Activated T-cell treated with anti-CD3 and anti-CD28 coated beads, Interleukin-2, amount 50 U/mL, for 72 hours (primary cell): ENCODE measurements at regions not wholly inside any gene's neighbourhood (a gene's known extent, or its start where the extent isn't known, plus 50 kb on each side); places are given as distances from the start of the nearest gene placed in this dataset.
"Not testable (repeated sequence)": the region's sequence is repeated elsewhere in the genome, so short reads cannot be mapped to it uniquely, and the experiment has no call there.

Experiments used
- ATAC-seq, 2 donors: fragments of 150-1000 bp; cut with Tn5 transposase; replicated peaks in 1 of 2; 2 replicates each; pipeline ENCODE4 v1.10.0; 2021; ENCODE audit warnings: moderate library complexity in 2 of 2, mild to moderate bottlenecking in 1 of 2
- DNase-seq, 2 donors: peaks; one replicate each; pipeline ENCODE4 v3.0.0; 2021 to 2022; ENCODE audit warnings: mixed read lengths in 1 of 2
- H3K27ac Mint-ChIP-seq: one replicate; pipeline ENCODE4 v1.8.0; 2022; ENCODE audit warnings: mild to moderate bottlenecking, moderate library complexity, mixed read lengths
- H3K27me3 Mint-ChIP-seq: one replicate; pipeline ENCODE4 v1.8.0; 2022; ENCODE audit warnings: low read depth, mixed read lengths
- H3K36me3 Mint-ChIP-seq, 2 donors: one replicate each; pipeline ENCODE4 v1.8.0; 2022; ENCODE audit warnings: mixed read lengths in 2 of 2, mild to moderate bottlenecking in 1 of 2; ENCODE audit not compliant: insufficient read depth in 2 of 2
- H3K4me1 Mint-ChIP-seq: one replicate; pipeline ENCODE4 v1.8.0; 2022; ENCODE audit warnings: low read depth, mixed read lengths
- H3K4me3 Mint-ChIP-seq, 2 donors: one replicate each; pipeline ENCODE4 v1.8.0; 2022; ENCODE audit warnings: mild to moderate bottlenecking in 2 of 2, mixed read lengths in 2 of 2, moderate library complexity in 2 of 2
- H3K9me3 Mint-ChIP-seq, 2 donors: one replicate each; pipeline ENCODE4 v1.8.0; 2022; ENCODE audit warnings: mixed read lengths in 2 of 2

DNA sequence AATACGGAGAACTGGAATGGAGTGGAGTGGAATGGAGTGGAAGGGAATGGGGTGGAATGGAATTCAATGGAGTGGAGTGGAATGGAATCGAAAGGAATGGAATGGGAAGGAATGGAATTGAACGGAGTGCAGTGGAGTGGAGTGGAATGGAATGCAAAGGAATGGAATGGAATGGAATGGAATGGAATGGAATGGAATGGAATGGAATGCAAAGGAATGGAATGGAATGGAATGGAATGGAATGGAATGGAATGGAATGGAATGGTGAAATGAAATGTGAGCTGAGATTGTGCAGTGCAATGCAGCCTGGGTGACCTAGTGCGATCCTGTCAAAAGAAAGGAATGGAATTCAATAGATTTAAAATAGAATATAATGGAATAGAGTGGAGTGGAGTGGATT is 357.3 kb upstream of the WSB1 start:
- not testable (repeated sequence) for H3K4me3 Mint-ChIP-seq, H3K36me3 Mint-ChIP-seq, H3K9me3 Mint-ChIP-seq, DNase-seq, H3K27me3 Mint-ChIP-seq, H3K4me1 Mint-ChIP-seq, H3K27ac Mint-ChIP-seq, ATAC-seq

DNA sequence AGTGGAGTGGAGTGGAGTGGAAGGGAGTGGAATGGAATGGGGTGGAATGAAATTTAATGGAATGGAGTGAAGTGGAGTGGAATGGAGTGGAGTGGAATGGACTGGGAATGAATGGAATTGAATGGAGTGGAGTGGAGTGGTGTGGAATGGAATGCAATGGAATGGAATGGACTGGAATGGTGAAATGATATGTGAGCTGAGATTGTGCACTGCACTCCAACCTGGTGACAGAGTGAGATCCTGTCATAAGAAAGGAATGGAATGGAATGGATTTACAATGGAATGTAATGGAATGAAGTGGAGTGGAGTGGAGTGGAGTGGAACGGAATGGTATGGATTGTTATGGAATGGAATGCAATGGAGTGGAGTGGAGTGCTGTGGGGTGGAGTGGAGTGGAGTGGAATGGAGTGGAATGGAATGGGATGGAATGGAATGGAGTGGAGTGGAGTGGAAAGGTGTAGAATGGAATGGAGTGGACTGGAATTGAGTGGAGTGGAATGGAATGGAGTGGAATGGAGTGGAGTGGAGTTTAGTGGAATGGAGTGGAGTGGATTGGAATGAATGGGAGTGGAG is 356.1 kb upstream of the WSB1 start:
- ATAC-seq, result peak in 1 of 2 donors; percentile 17

DNA sequence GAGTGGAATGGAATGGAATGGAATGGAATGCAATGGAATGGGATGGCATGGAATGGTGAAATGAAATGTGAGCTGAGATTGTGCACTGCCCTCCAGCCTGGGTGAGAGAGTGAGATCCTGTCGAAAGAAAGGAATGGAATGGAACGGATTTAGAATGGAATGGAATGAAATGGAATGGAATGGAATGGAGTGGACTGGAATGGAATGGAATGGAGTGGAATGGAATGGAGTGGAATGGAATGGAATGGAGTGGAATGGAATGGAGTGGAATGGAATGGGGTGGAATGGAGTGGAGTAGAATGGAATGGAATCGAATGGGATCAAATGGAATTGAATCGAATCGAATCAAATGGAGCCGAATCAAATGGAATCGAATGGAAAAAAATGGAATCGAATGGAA is 354.2 kb upstream of the WSB1 start:
- DNase-seq, H3K4me3 Mint-ChIP-seq, H3K9me3 Mint-ChIP-seq, ATAC-seq, H3K27ac Mint-ChIP-seq, H3K36me3 Mint-ChIP-seq, H3K27me3 Mint-ChIP-seq, H3K4me1 Mint-ChIP-seq: not testable (repeated sequence)

More for the DNA sequence above, 356.1 kb upstream of the WSB1 start:
- H3K4me1 Mint-ChIP-seq, H3K9me3 Mint-ChIP-seq, H3K27ac Mint-ChIP-seq, H3K27me3 Mint-ChIP-seq, H3K36me3 Mint-ChIP-seq, H3K4me3 Mint-ChIP-seq, DNase-seq: not testable (repeated sequence)

DNA sequence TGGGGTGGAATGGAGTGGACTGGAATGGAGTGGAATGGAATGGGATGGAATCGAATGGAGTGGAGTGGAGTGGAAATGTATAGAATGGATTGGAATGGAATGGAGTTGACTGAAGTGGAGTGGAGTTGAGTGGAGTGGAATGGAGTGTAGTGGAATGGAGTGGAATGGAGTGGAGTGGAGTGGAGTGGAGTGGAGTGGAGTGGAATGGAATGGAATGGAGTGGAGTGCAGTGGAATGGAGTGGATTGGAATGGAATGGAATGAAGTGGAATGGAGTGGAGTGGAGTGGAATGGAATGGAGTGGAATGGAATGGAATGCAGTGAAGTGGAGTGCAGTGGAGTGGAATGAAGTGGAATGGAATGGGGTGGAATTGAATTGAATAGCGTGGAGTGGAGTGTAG is 353.3 kb upstream of the WSB1 start:
- H3K4me1 Mint-ChIP-seq, H3K27me3 Mint-ChIP-seq, H3K4me3 Mint-ChIP-seq, H3K36me3 Mint-ChIP-seq, H3K27ac Mint-ChIP-seq, H3K9me3 Mint-ChIP-seq, ATAC-seq, DNase-seq: not testable (repeated sequence)

DNA sequence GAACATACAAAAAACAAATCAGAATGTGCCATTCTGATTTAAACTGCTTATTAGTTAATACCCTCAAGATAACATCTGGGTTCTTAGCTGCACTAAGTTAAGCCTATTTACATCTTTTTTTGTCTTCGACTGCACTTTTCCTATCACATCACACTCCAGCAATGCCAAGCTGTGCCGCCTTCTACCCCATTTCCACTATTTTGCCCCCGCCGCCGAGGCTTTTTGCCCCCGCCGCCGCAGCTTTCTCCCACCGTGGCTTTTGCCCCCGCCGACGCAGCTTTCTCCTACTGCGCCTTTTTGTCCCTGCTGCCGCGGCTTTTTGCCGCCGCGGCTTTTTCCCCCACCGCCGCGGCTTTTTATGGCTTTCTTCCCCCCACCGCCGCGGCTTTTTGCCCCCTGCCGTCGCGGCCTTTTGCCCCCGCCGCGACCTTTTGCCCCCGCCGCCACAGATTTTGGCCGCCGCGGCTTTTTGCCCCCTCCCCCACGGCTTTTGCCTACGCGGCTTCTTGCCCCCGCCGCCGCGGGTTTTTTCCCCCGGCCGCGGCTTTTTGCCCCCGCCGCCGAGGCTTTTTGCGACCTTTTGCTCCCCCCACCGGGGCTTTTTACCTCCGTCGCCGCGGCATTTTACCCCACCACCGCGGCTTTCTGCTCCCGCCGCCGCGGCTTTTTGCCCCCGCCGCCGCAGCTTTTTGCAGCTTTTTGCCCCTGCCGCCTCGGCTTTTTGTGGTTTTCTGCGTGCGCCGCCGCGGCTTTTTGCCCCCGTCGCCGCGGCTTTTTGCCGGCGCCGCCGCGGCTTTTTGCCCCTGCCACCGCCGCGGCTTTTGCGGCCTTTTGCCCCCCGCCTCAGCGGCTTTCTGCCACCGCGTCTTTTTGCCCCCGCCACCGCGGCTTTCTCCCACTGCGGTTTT is 331.4 kb upstream of the WSB1 start:
- ATAC-seq (no peak), DNase-seq (no peak)
- no peak overlapping the region for H3K4me3 Mint-ChIP-seq
- H3K27ac Mint-ChIP-seq, result no peak overlapping the region
- no peaks in the 10 kb centered on the region for H3K4me1 Mint-ChIP-seq
- peaks cover 13% of the 10 kb centered on the region for H3K27me3 Mint-ChIP-seq
- peaks cover 3% of the 10 kb centered on the region in 2 donors for H3K9me3 Mint-ChIP-seq
- H3K36me3 Mint-ChIP-seq, result peaks cover 4% of the 10 kb centered on the region in 2 donors

DNA sequence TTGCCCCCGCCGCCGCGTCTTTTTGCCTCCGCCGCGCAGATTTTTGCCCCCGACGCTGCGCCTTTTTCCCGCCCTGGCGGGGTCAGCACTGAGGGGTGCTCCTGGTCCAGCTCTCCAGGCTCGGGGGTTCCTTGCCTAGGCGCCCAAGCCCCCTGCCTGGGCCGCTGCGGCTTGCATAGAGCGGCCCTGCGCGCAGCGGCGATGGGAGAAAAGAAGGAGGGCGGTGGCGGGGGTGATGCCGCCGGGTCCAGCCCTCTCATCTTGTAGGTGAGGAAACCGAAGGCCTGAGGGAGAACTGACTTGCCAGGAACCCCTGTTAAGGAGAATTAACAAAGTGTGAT is 330.8 kb upstream of the WSB1 start:
- H3K4me1 Mint-ChIP-seq, result no peaks in the 10 kb centered on the region
- ATAC-seq (no peak), DNase-seq (no peak)
- peaks cover 13% of the 10 kb centered on the region for H3K27me3 Mint-ChIP-seq
- no peak overlapping the region for H3K4me3 Mint-ChIP-seq
- H3K9me3 Mint-ChIP-seq, result peaks cover 3% of the 10 kb centered on the region in 2 donors
- H3K36me3 Mint-ChIP-seq, result peaks cover 4% of the 10 kb centered on the region in 2 donors
- H3K27ac Mint-ChIP-seq, result no peak overlapping the region

DNA sequence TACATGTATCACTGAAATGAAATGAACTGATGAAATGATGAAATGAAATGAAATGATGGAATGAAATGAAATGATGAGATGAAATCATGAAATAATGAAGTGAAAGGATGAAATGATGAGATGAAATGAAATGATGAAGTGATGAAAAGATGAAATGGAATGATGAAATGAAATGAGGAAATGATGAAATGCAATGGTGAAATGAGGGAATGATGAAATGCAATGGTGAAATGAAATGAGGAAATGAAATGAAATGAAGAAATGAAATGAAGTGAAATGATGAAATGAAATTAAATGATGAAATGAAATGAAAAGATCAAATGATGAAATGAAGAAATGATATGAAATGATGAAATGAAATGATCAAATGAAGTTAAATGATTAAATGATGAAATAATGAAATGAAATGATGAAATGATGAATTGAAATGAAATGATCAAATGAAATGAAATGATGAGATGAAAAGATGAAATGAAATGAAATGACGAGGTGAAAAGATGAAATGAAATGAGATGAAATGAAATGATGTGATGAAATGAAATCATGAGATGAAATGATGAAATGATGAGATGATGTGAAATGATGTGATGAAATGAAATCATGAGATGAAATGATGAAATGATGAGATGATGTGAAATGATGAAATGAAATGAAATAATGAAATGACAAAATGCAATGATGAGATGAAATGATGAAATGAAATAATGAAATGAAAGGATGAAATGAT is 327.9 kb upstream of the WSB1 start:
- not testable (repeated sequence) for ATAC-seq, H3K9me3 Mint-ChIP-seq, H3K36me3 Mint-ChIP-seq

DNA sequence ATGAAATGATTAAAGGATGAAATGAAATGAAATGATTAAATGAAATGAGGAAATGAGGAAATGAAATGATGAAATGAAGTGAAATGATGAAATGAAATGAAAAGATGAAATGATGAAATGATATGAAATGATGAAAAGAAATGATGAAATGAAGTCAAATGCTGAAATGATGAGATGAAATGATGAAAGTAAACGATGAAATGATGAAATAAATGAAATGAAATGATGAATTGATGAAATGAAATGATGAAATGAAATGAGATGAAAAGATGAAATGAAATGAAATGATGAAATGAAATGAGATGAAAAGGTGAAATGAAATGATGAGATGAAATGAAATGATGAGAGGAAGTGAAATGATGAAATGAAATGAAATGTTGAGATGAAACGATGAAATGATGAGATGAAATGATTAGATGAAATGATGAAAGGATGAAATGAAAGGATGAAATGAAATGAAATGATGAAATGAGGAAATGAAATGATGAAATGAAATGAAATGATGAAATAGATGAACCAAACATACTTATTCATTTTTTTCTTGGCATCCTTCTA is 327.2 kb upstream of the WSB1 start:
- not testable (repeated sequence) for H3K9me3 Mint-ChIP-seq, H3K27me3 Mint-ChIP-seq, ATAC-seq, H3K36me3 Mint-ChIP-seq, H3K4me3 Mint-ChIP-seq, DNase-seq, H3K27ac Mint-ChIP-seq, H3K4me1 Mint-ChIP-seq

More for the DNA sequence above, 327.9 kb upstream of the WSB1 start:
- not testable (repeated sequence) for DNase-seq, H3K4me1 Mint-ChIP-seq, H3K4me3 Mint-ChIP-seq, H3K27ac Mint-ChIP-seq, H3K27me3 Mint-ChIP-seq

DNA sequence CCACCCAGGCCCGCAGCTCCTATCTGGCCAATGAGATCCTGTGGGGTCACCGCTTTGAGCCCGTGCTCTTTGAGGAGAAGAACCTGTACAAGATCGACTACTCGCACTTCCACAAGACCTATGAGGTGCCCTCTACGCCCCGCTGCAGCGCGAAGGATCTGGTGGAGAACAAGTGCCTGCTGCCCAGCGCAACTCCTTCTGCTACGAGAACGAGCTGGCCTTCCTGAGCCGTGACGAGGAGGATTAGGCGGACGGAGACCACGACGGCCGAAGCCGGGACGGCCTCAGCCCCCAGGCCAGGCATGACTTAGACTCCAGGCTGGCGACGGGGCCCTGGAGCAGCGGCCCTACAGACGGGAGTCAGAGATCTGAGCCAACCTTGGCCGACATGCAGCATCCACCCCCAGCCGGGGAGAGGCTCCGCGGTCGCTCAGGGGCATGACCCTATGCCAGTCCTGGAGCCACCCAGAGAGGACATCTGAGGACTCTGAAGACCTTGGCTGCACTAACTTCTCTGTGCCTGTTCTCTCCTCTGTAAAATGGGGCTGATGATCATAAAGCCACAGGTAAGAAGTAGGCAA is 312.0 kb upstream of the WSB1 start:
- H3K4me1 Mint-ChIP-seq, H3K36me3 Mint-ChIP-seq, H3K27ac Mint-ChIP-seq, H3K9me3 Mint-ChIP-seq, ATAC-seq, H3K4me3 Mint-ChIP-seq, H3K27me3 Mint-ChIP-seq, DNase-seq: not testable (repeated sequence)

DNA sequence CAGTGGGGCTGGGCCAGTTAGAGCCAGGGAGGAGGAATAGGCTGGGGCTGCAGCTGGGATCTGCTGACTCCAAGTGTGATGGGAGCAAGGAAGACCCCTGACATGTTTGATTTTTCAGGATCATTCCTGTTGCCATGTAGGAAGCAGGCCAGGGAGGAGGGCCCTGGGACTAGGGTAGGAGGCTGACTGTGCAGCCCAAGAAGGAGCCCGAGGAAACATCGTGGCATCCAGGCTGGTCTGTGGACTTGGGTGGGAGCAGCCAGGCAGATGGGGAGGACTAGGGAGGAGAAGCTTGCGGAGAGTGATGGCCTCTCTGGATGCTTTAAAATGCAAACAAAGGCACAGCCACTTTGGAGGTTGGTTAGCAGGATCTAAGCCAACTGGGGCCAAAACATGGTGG is 311.4 kb upstream of the WSB1 start:
- not testable (repeated sequence) for H3K9me3 Mint-ChIP-seq, H3K4me3 Mint-ChIP-seq

DNA sequence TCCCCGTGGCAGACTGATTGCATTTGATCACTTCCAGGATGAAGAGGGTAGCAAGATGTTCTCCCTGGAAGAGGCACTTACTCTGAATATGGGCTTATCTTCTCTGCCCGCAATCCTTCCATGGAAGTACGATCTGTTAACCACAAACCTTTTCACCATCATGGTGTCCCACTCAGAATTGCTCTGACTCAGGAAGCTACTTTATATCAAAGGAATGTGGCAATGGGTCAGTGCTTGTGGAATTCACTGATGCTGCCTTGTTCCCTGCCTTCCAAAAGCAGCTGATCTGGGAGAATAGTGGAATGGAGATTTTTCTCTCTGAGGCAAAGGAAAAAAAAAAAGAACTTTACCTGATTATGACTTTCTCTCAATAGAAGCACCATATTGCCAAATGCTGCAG is 306.1 kb upstream of the WSB1 start:
- not testable (repeated sequence) for H3K27ac Mint-ChIP-seq, DNase-seq, H3K27me3 Mint-ChIP-seq, H3K4me1 Mint-ChIP-seq, H3K36me3 Mint-ChIP-seq, H3K4me3 Mint-ChIP-seq, ATAC-seq, H3K9me3 Mint-ChIP-seq

More for the DNA sequence above, 311.4 kb upstream of the WSB1 start:
- not testable (repeated sequence) for H3K36me3 Mint-ChIP-seq, H3K4me1 Mint-ChIP-seq, ATAC-seq, H3K27me3 Mint-ChIP-seq, DNase-seq, H3K27ac Mint-ChIP-seq

DNA sequence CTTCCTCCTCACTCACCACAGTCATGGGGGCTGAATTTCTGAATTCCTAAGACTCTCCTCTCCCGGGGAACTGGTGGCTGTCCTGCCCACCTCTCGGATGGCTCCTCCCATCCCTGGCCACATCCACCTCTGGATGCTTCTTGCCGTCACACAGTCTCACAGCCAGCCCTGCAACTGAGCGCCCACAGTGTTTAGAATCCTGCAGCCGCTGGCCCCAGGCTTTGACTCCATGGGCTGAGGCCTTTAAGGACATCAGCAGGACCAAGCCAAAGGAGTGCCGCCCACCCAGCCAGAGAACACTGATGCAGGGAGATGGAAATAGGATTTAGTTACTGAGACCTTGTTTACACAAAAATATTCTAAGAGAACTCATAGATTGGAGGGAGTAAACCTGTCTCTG is 299.3 kb upstream of the WSB1 start:
- not testable (repeated sequence) for H3K9me3 Mint-ChIP-seq, ATAC-seq, DNase-seq, H3K4me3 Mint-ChIP-seq, H3K27ac Mint-ChIP-seq, H3K36me3 Mint-ChIP-seq, H3K27me3 Mint-ChIP-seq, H3K4me1 Mint-ChIP-seq
